GM12878 (cell line): ENCODE measurements at regions not wholly inside any gene's neighbourhood (a gene's known extent, or its start where the extent isn't known, plus 50 kb on each side); places are given as distances from the start of the nearest gene placed in this dataset.

Experiments used
- ATAC-seq: fragments of 200-7000 bp; cut with Tn5 transposase; 3 replicates; pipeline ENCODE4 v1.9.1; 2020; ENCODE audit warnings: mild to moderate bottlenecking, moderate library complexity
- BruUV-seq: library from RNA; stranded (reverse); fragments of 400-500 nt; replicated peaks from 2 replicates; lab custom pipeline; 2021; lab: Mats Ljungman, UMichigan
- CTCF ChIA-PET: fragments of 300-600 bp; sonication (Branson Sonifier 250); formaldehyde crosslinking; extraction: SDS; loops from one replicate; lab custom pipeline; 2021; ENCODE audit warnings: inconsistent platforms; lab: Yijun Ruan, JAX
- POLR2A ChIA-PET: fragments of 350-600 bp; formaldehyde crosslinking; extraction: SDS; loops from one replicate; lab custom pipeline; 2021; ENCODE audit warnings: inconsistent platforms; lab: Charles Lee
- RAD21 ChIA-PET: fragments of 300-600 bp; sonication (Branson Sonifier 250); formaldehyde crosslinking; loops from one replicate; lab custom pipeline; 2023; ENCODE audit warnings: antibody characterized with exemption; ENCODE audit not compliant: unreplicated experiment; lab: Charles Lee
- SMC1A ChIA-PET: fragments of 300-600 bp; sonication (Branson Sonifier 250); formaldehyde crosslinking; loops from one replicate; lab custom pipeline; 2023; ENCODE audit not compliant: unreplicated experiment, uncharacterized antibody; lab: Charles Lee
- DNase-seq: peaks from one replicate; pipeline ENCODE4 v3.0.0-alpha.2; 2011; ENCODE audit warnings: low read depth, low spot score
- FAIRE-seq: peaks from 3 replicates; lab custom pipeline; 2011; peaks lifted over from hg19 to GRCh38; lab: Jason Lieb, UNC
- H2AFZ ChIP-seq: 2 replicates; pipeline ENCODE4 v1.6.0; 2011; ENCODE audit warnings: low read depth, low read length, control low read depth; ENCODE audit not compliant: control insufficient read depth
- H3K27ac ChIP-seq: 2 replicates; pipeline ENCODE4 v1.5.1; 2011; ENCODE audit warnings: control low read depth; ENCODE audit not compliant: control insufficient read depth, insufficient read depth
- H3K27me3 ChIP-seq, 2 experiments: replicated peaks in 1 of 2; 2 replicates each; pipeline versions ENCODE4 v1.6.0 to v1.6.1; 2011; ENCODE audit warnings: low read length in 1 of 2; ENCODE audit not compliant: control insufficient read depth in 2 of 2, insufficient read depth in 2 of 2
- H3K36me3 ChIP-seq, 2 experiments: 2 replicates each; pipeline ENCODE4 v1.5.1; 2011; ENCODE audit warnings: low read length in 1 of 2; ENCODE audit not compliant: control insufficient read depth in 2 of 2, insufficient read depth in 2 of 2
- H3K4me1 ChIP-seq: 2 replicates; pipeline ENCODE4 v1.6.1; 2011; ENCODE audit warnings: mild to moderate bottlenecking, low read length, moderate library complexity, mixed read lengths; ENCODE audit not compliant: control insufficient read depth, insufficient read depth
- H3K4me2 ChIP-seq: 2 replicates; pipeline ENCODE4 v1.6.0; 2011; ENCODE audit warnings: control low read depth; ENCODE audit not compliant: control insufficient read depth, insufficient read depth
- H3K4me3 ChIP-seq: fragments of 200-600 bp; sonication (generic); 2 replicates; pipeline ENCODE4 v1.5.1; 2016
- H3K79me2 ChIP-seq: 2 replicates; pipeline ENCODE4 v1.6.0; 2011; ENCODE audit warnings: low read length; ENCODE audit not compliant: control insufficient read depth, insufficient read depth
- H3K9ac ChIP-seq: 2 replicates; pipeline ENCODE4 v1.8.0; 2011; ENCODE audit warnings: low read length, control low read depth, mixed read lengths; ENCODE audit not compliant: control insufficient read depth, insufficient read depth
- H3K9me3 ChIP-seq: replicated peaks from 3 replicates; pipeline ENCODE4 v1.5.1; 2011; ENCODE audit warnings: mild to moderate bottlenecking, low read length; ENCODE audit not compliant: control insufficient read depth, insufficient read depth
- H4K20me1 ChIP-seq: 2 replicates; pipeline ENCODE4 v1.6.0; 2011; ENCODE audit not compliant: control insufficient read depth, insufficient read depth
- CEBPZ ChIP-seq: fragments of 150-350 bp; IDR thresholded peaks from 2 replicates; pipeline ENCODE4 v1.6.1; 2016; ENCODE audit warnings: low read depth, low read length
- HCFC1 ChIP-seq: fragments of 150-350 bp; IDR thresholded peaks from 2 replicates; pipeline ENCODE4 v1.6.1; 2014; ENCODE audit warnings: low read length
- KDM1A ChIP-seq: fragments of 200-600 bp; sonication (generic); IDR thresholded peaks from 2 replicates; pipeline ENCODE4 v1.6.1; 2016; ENCODE audit warnings: borderline replicate concordance
- MYC ChIP-seq: IDR thresholded peaks from 2 replicates; pipeline ENCODE4 v1.6.1; 2011; ENCODE audit warnings: mild to moderate bottlenecking, low read length, moderate library complexity, inconsistent platforms; ENCODE audit not compliant: insufficient read depth, insufficient replicate concordance, insufficient read length, severe bottlenecking
- RAD51 ChIP-seq: fragments of 450-650 bp; IDR thresholded peaks from 2 replicates; pipeline ENCODE4 v1.6.1; 2016; ENCODE audit warnings: moderate library complexity, mild to moderate bottlenecking, inconsistent platforms
- SKIL ChIP-seq: fragments of 450-650 bp; IDR thresholded peaks from 2 replicates; pipeline ENCODE4 v1.6.1; 2017; ENCODE audit warnings: mild to moderate bottlenecking, low read depth, inconsistent platforms; ENCODE audit not compliant: poor library complexity, severe bottlenecking
- TAF1 ChIP-seq: IDR thresholded peaks from 2 replicates; pipeline ENCODE4 v1.6.1; 2011; ENCODE audit warnings: mild to moderate bottlenecking, low read depth, low read length, borderline replicate concordance
- ZBTB11 ChIP-seq: fragments of 450-650 bp; formaldehyde crosslinking; IDR thresholded peaks from 2 replicates; pipeline ENCODE4 v1.5.0; 2022; ENCODE audit warnings: mild to moderate bottlenecking, missing genetic modification characterization
- ZBTB33 ChIP-seq: fragments of 450-650 bp; IDR thresholded peaks from 2 replicates; pipeline ENCODE4 v1.6.1; 2017; ENCODE audit warnings: mild to moderate bottlenecking
- ZNF274 ChIP-seq: IDR thresholded peaks from one replicate; pipeline ENCODE4 v1.8.0; 2011; ENCODE audit not compliant: insufficient read length, insufficient read depth
- ZNF622 ChIP-seq: fragments of 450-650 bp; IDR thresholded peaks from 2 replicates; pipeline ENCODE4 v1.6.1; 2017; ENCODE audit warnings: mild to moderate bottlenecking, inconsistent platforms
- WGBS: methylation state at CpG from one replicate; pipeline ENCODE4 v1.1.6; 2016; ENCODE audit warnings: low lambda C conversion rate; ENCODE audit not compliant: insufficient replicate concordance, insufficient coverage; ENCODE audit errors: missing lambda C conversion rate; 5-methylcytosine and 5-hydroxymethylcytosine counted together
- in situ Hi-C: fragments of 300-500 bp; cut with MboI; formaldehyde crosslinking; loops from 9 replicates; pipeline ENCODE4 v1.14.3; 2018; ENCODE audit warnings: mixed read lengths
- intact Hi-C: fragments of 100-400 bp; cut with micrococcal nuclease; formaldehyde crosslinking; loops from one replicate; pipeline ENCODE4 v1.14.2; 2022; ENCODE audit not compliant: unreplicated experiment

- no TSS peak for BruUV-seq
- CTCF ChIA-PET: no interaction called here
- WGBS: 26% methylated on average over 3 of the region's 3 CpGs
Measured at GRCh38 chr10:14414901-14415300, 84.2 kb upstream of the FRMD4A start.

More at GRCh38 chr10:14414901-14415300, 84.2 kb upstream of the FRMD4A start:
- ChIA-PET RAD21 (no interaction called here), SMC1A (interaction anchor here (0.6 kb wide), 1 partner anchor 55 kb away, joined by 3 read pairs; no protein-coding TSS in a partner anchor), POLR2A (no interaction called here)
- no peak overlapping the region for H3K4me3 ChIP-seq
- H3K9me3 ChIP-seq: no peaks in the 10 kb centered on the region
- in situ Hi-C loops (no loop called here), intact Hi-C loops (no loop called here)
- no peak overlapping the region for H2AFZ ChIP-seq
- no peaks in the 10 kb centered on the region for H4K20me1 ChIP-seq
- H3K4me2 ChIP-seq: no peak overlapping the region
- FAIRE-seq: no peak
- H3K9ac ChIP-seq: no peak overlapping the region
- no peaks in the 10 kb centered on the region for H3K4me1 ChIP-seq
- no peak overlapping the region for H3K27ac ChIP-seq
- TF ChIP-seq CEBPZ (no peak), HCFC1 (no peak), TAF1 (no peak), SKIL (no peak), ZBTB33 (no peak), MYC (no peak), RAD51 (no peak), ZNF622 (no peak), KDM1A (no peak), ZNF274 (no peak), ZBTB11 (CRISPR knock-in tag) (no peak)
- no peaks in the 10 kb centered on the region for H3K79me2 ChIP-seq
- DNase-seq: no peak
- no peak for ATAC-seq
- H3K36me3 ChIP-seq: no peaks in the 10 kb centered on the region
- H3K27me3 ChIP-seq: no peaks in the 10 kb centered on the region
